IMR-90 (cell line): ENCODE measurements at regions not wholly inside any gene's neighbourhood (a gene's known extent, or its start where the extent isn't known, plus 50 kb on each side); places are given as distances from the start of the nearest gene placed in this dataset.

ENCODE experiments used
- BHLHE40 ChIP-seq: fragments of 150-350 bp; IDR thresholded peaks from 2 replicates; pipeline ENCODE4 v1.6.1; 2016; ENCODE audit warnings: mild to moderate bottlenecking, low read depth, low read length
- CEBPB ChIP-seq: IDR thresholded peaks from 2 replicates; pipeline ENCODE4 v1.6.1; 2012; ENCODE audit warnings: low read depth, low read length, improper control_type of control experiment
- CHD1 ChIP-seq: IDR thresholded peaks from 2 replicates; pipeline ENCODE4 v1.6.1; 2012; ENCODE audit warnings: low read depth, low read length, improper control_type of control experiment
- CTCF ChIP-seq: conservative IDR thresholded peaks from 2 replicates; pipeline ENCODE4 v1.5.1; 2012; ENCODE audit warnings: mild to moderate bottlenecking, low read depth, low read length, improper control_type of control experiment
- ELK1 ChIP-seq: fragments of 150-350 bp; IDR thresholded peaks from 2 replicates; pipeline ENCODE4 v1.6.1; 2016; ENCODE audit warnings: low read depth, mild to moderate bottlenecking, low read length, moderate library complexity, borderline replicate concordance
- FOS ChIP-seq: fragments of 150-350 bp; IDR thresholded peaks from 2 replicates; pipeline ENCODE4 v1.6.1; 2016; ENCODE audit warnings: low read depth, low read length
- MAFK ChIP-seq: IDR thresholded peaks from 2 replicates; pipeline ENCODE4 v1.6.1; 2012; ENCODE audit warnings: low read depth, low read length, improper control_type of control experiment
- MAZ ChIP-seq: IDR thresholded peaks from 2 replicates; pipeline ENCODE4 v1.6.1; 2012; ENCODE audit warnings: low read depth, mild to moderate bottlenecking, low read length, improper control_type of control experiment, moderate library complexity, borderline replicate concordance
- MXI1 ChIP-seq: IDR thresholded peaks from 2 replicates; pipeline ENCODE4 v1.6.1; 2012; ENCODE audit warnings: low read depth, mild to moderate bottlenecking, low read length, moderate library complexity, borderline replicate concordance
- POLR2A ChIP-seq: IDR thresholded peaks from 2 replicates; pipeline ENCODE4 v1.6.1; 2012; ENCODE audit warnings: mild to moderate bottlenecking, low read depth, low read length
- RAD21 ChIP-seq: IDR thresholded peaks from 2 replicates; pipeline ENCODE4 v1.6.1; 2012; ENCODE audit warnings: low read length, improper control_type of control experiment
- RFX5 ChIP-seq: IDR thresholded peaks from 2 replicates; pipeline ENCODE4 v1.8.0; 2012; ENCODE audit warnings: low read depth, mild to moderate bottlenecking, low read length, moderate library complexity
- SMC3 ChIP-seq: fragments of 150-350 bp; IDR thresholded peaks from 2 replicates; pipeline ENCODE4 v1.6.1; 2016; ENCODE audit warnings: low read depth, mild to moderate bottlenecking, antibody characterized with exemption, low read length, moderate library complexity
- USF2 ChIP-seq: fragments of 150-350 bp; IDR thresholded peaks from 2 replicates; pipeline ENCODE4 v1.6.1; 2017; ENCODE audit warnings: mild to moderate bottlenecking, antibody characterized with exemption, low read length, low read depth

- TF ChIP-seq CTCF = no peak
- no peak for TF ChIP-seq CEBPB
- TF ChIP-seq RFX5 = no peak
- TF ChIP-seq ELK1 = no peak
- TF ChIP-seq RAD21 = no peak
- TF ChIP-seq POLR2A = no peak
- TF ChIP-seq USF2 = no peak
- no peak for TF ChIP-seq CHD1
- TF ChIP-seq SMC3 = no peak
- TF ChIP-seq FOS = no peak
- no peak for TF ChIP-seq MAZ
- TF ChIP-seq MAFK = no peak
- no peak for TF ChIP-seq MXI1
- no peak for TF ChIP-seq BHLHE40
These were observed 221.7 kb downstream of the ZNF608 start for GRCh38 chr5:124524552-124525232.
